Nephron progenitor cell (in vitro differentiated cells): ENCODE measurements at regions not wholly inside any gene's neighbourhood (a gene's known extent, or its start where the extent isn't known, plus 50 kb on each side); places are given as distances from the start of the nearest gene placed in this dataset.

Experiments used
- DNase-seq: peaks from one replicate; pipeline ENCODE4 v3.0.0; 2021
- H3K27ac Mint-ChIP-seq: 2 replicates; pipeline ENCODE4 v1.8.0; 2021; ENCODE audit warnings: mild to moderate bottlenecking, moderate library complexity, mixed read lengths
- H3K27me3 Mint-ChIP-seq: 2 replicates; pipeline ENCODE4 v1.8.0; 2021; ENCODE audit warnings: mild to moderate bottlenecking, low read depth, mixed read lengths; ENCODE audit not compliant: poor library complexity
- H3K36me3 Mint-ChIP-seq: 2 replicates; pipeline ENCODE4 v1.8.0; 2021; ENCODE audit warnings: low read depth, mixed read lengths
- H3K4me1 Mint-ChIP-seq: 2 replicates; pipeline ENCODE4 v1.8.0; 2021; ENCODE audit warnings: mixed read lengths
- H3K4me3 Mint-ChIP-seq: 2 replicates; pipeline ENCODE4 v1.8.0; 2021; ENCODE audit warnings: mild to moderate bottlenecking, moderate library complexity, mixed read lengths
- H3K9me3 Mint-ChIP-seq: 2 replicates; pipeline ENCODE4 v1.8.0; 2021; ENCODE audit warnings: mild to moderate bottlenecking, moderate library complexity, mixed read lengths
- CTCF ChIP-seq: fragments of 200-600 bp; sonication (generic); IDR thresholded peaks from 2 replicates; pipeline ENCODE4 v1.5.0; 2021; ENCODE audit warnings: antibody characterized with exemption

GRCh38 chr12:75715682-75716081 lies 204.3 kb upstream of the KRR1 start:
- Mint-ChIP-seq H3K4me1 (peaks cover 72% of the 10 kb centered on the region), H3K4me3 (no peak overlapping the region), H3K27me3 (peaks cover 3% of the 10 kb centered on the region), H3K27ac (no peak overlapping the region), H3K36me3 (no peaks in the 10 kb centered on the region), H3K9me3 (no peaks in the 10 kb centered on the region)
- TF ChIP-seq CTCF, result no peak
- DNase-seq, result no peak

- H3K4me3 Mint-ChIP-seq, result no peak overlapping the region
- peaks cover 3% of the 10 kb centered on the region for H3K27me3 Mint-ChIP-seq
- no peak for TF ChIP-seq CTCF
- no peak for DNase-seq
- H3K36me3 Mint-ChIP-seq, result no peaks in the 10 kb centered on the region
- H3K27ac Mint-ChIP-seq, result no peak overlapping the region
- no peaks in the 10 kb centered on the region for H3K9me3 Mint-ChIP-seq
- peaks cover 72% of the 10 kb centered on the region for H3K4me1 Mint-ChIP-seq
Measured at GRCh38 chr12:75715323-75715644, 203.9 kb upstream of the KRR1 start.

GRCh38 chr12:75714462-75715322 lies 203.3 kb upstream of the KRR1 start:
- Mint-ChIP-seq H3K36me3 (no peaks in the 10 kb centered on the region), H3K4me3 (no peak overlapping the region), H3K27ac (no peak overlapping the region), H3K27me3 (peaks cover 3% of the 10 kb centered on the region), H3K4me1 (peaks cover 72% of the 10 kb centered on the region), H3K9me3 (no peaks in the 10 kb centered on the region)
- DNase-seq, result no peak
- no peak for TF ChIP-seq CTCF

- peaks cover 79% of the 10 kb centered on the region for H3K4me1 Mint-ChIP-seq
- no peaks in the 10 kb centered on the region for H3K36me3 Mint-ChIP-seq
- no peaks in the 10 kb centered on the region for H3K9me3 Mint-ChIP-seq
- DNase-seq, result no peak
- H3K27ac Mint-ChIP-seq, result no peak overlapping the region
- no peak overlapping the region for H3K4me3 Mint-ChIP-seq
- no peak for TF ChIP-seq CTCF
- peaks cover 6% of the 10 kb centered on the region for H3K27me3 Mint-ChIP-seq
Measured at GRCh38 chr12:75713434-75713833, 202.0 kb upstream of the KRR1 start.

GRCh38 chr12:75712223-75712622 lies 200.8 kb upstream of the KRR1 start:
- Mint-ChIP-seq H3K4me1 (peaks cover 91% of the 10 kb centered on the region), H3K36me3 (no peaks in the 10 kb centered on the region), H3K4me3 (no peak overlapping the region), H3K27ac (no peak overlapping the region), H3K27me3 (peaks cover 6% of the 10 kb centered on the region), H3K9me3 (no peaks in the 10 kb centered on the region)
- DNase-seq, result no peak
- no peak for TF ChIP-seq CTCF

- Mint-ChIP-seq H3K4me3 (no peak overlapping the region), H3K36me3 (no peaks in the 10 kb centered on the region), H3K27me3 (peaks cover 6% of the 10 kb centered on the region), H3K27ac (peak overlapping the region; percentile 23), H3K4me1 (peaks cover 96% of the 10 kb centered on the region), H3K9me3 (no peaks in the 10 kb centered on the region)
- no peak for TF ChIP-seq CTCF
- DNase-seq, result no peak
Measured at GRCh38 chr12:75711271-75711670, 199.9 kb upstream of the KRR1 start.
